Loucy (cell line): ENCODE measurements at regions not wholly inside any gene's neighbourhood (a gene's known extent, or its start where the extent isn't known, plus 50 kb on each side); places are given as distances from the start of the nearest gene placed in this dataset.

Experiments used
- H2AFZ ChIP-seq: fragments of 200-600 bp; sonication (generic); 2 replicates; pipeline ENCODE4 v1.6.0; 2016; ENCODE audit warnings: antibody characterized with exemption, mild to moderate bottlenecking, low read length, moderate library complexity
- H3F3A ChIP-seq: fragments of 200-600 bp; 2 replicates; pipeline ENCODE4 v1.6.0; 2016; ENCODE audit warnings: antibody characterized with exemption, low read depth, mild to moderate bottlenecking
- H3K27me3 ChIP-seq: fragments of 200-600 bp; sonication (generic); 2 replicates; pipeline ENCODE4 v1.6.1; 2014; ENCODE audit warnings: low read length, mild to moderate bottlenecking; ENCODE audit not compliant: insufficient read depth, poor library complexity, severe bottlenecking
- H3K36me3 ChIP-seq: fragments of 200-600 bp; sonication (generic); 2 replicates; pipeline ENCODE4 v1.6.1; 2016; ENCODE audit warnings: low read length; ENCODE audit not compliant: insufficient read depth
- H3K4me1 ChIP-seq: fragments of 200-600 bp; sonication (generic); 2 replicates; pipeline ENCODE4 v1.5.1; 2014; ENCODE audit warnings: low read length, mild to moderate bottlenecking; ENCODE audit not compliant: insufficient read depth, poor library complexity, severe bottlenecking
- H3K4me2 ChIP-seq: fragments of 200-600 bp; sonication (generic); 2 replicates; pipeline ENCODE4 v1.6.0; 2014; ENCODE audit warnings: antibody characterized with exemption, low read length, low read depth, mild to moderate bottlenecking; ENCODE audit not compliant: poor library complexity, severe bottlenecking
- H3K4me3 ChIP-seq: fragments of 200-600 bp; sonication (generic); 2 replicates; pipeline ENCODE4 v1.5.1; 2014; ENCODE audit warnings: low read length, mild to moderate bottlenecking, mixed read lengths; ENCODE audit not compliant: poor library complexity, severe bottlenecking
- H3K79me2 ChIP-seq: fragments of 200-600 bp; sonication (generic); 2 replicates; pipeline ENCODE4 v1.6.1; 2014; ENCODE audit warnings: low read length; ENCODE audit not compliant: insufficient read depth
- H3K9ac ChIP-seq: fragments of 200-600 bp; sonication (generic); 2 replicates; pipeline ENCODE4 v1.6.0; 2014; ENCODE audit warnings: mild to moderate bottlenecking, low read depth, low read length, moderate library complexity; ENCODE audit not compliant: poor library complexity, severe bottlenecking
- H3K9me2 ChIP-seq: fragments of 200-600 bp; sonication (generic); replicated peaks from 2 replicates; pipeline ENCODE4 v1.6.1; 2016; ENCODE audit warnings: low read depth, low read length, mixed read lengths
- H3K9me3 ChIP-seq: fragments of 200-600 bp; sonication (generic); 2 replicates; pipeline ENCODE4 v1.6.1; 2014; ENCODE audit warnings: mild to moderate bottlenecking, antibody characterized with exemption, low read length, low read depth; ENCODE audit not compliant: insufficient read depth
- H4K20me1 ChIP-seq: fragments of 200-600 bp; sonication (generic); 2 replicates; pipeline ENCODE4 v1.6.0; 2014; ENCODE audit warnings: antibody characterized with exemption, low read length, mild to moderate bottlenecking; ENCODE audit not compliant: insufficient read depth, poor library complexity, severe bottlenecking
- EZH2phosphoT487 ChIP-seq: fragments of 200-600 bp; IDR thresholded peaks from 2 replicates; pipeline ENCODE4 v1.6.1; 2018; ENCODE audit warnings: antibody characterized with exemption, mild to moderate bottlenecking, moderate library complexity, borderline replicate concordance
- TF ChIP-seq, protein P1 (sequence below): fragments of 200-600 bp; sonication (generic); conservative IDR thresholded peaks from 2 replicates; pipeline ENCODE4 v1.5.1; 2014; ENCODE audit warnings: mild to moderate bottlenecking, antibody characterized with exemption, low read length

DNA sequence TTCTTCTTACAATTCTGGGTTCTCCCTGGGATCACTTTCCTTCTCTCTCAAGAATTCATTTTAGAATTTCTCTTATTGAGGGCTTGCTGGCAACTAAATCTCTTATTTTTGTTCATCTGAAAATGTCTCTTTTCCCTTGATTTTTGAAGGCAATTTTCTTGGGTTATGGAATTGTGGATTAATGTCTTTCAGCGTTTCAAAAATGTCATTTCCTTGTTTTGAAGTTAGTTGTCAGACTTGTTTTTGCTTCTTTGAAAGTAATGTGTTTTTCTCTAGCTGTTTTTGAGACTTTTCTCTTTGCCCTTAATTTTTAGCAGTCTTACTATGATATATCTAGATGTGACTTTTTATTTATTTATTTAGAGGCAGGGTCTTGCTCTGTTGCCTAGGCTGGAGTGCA is 205.7 kb downstream of the CHIC2 start:
- H3K9ac ChIP-seq = no peak overlapping the region
- H3K9me3 ChIP-seq = no peaks in the 10 kb centered on the region
- no peaks in the 10 kb centered on the region for H3K9me2 ChIP-seq
- H4K20me1 ChIP-seq = no peaks in the 10 kb centered on the region
- H3K36me3 ChIP-seq = no peaks in the 10 kb centered on the region
- H3K79me2 ChIP-seq = no peaks in the 10 kb centered on the region
- no peak overlapping the region for H3K4me3 ChIP-seq
- H3F3A ChIP-seq = no peaks in the 10 kb centered on the region
- H3K4me1 ChIP-seq = no peaks in the 10 kb centered on the region
- H3K27me3 ChIP-seq = no peaks in the 10 kb centered on the region
- no peak for TF ChIP-seq EZH2phosphoT487
- TF ChIP-seq, protein P1, sequence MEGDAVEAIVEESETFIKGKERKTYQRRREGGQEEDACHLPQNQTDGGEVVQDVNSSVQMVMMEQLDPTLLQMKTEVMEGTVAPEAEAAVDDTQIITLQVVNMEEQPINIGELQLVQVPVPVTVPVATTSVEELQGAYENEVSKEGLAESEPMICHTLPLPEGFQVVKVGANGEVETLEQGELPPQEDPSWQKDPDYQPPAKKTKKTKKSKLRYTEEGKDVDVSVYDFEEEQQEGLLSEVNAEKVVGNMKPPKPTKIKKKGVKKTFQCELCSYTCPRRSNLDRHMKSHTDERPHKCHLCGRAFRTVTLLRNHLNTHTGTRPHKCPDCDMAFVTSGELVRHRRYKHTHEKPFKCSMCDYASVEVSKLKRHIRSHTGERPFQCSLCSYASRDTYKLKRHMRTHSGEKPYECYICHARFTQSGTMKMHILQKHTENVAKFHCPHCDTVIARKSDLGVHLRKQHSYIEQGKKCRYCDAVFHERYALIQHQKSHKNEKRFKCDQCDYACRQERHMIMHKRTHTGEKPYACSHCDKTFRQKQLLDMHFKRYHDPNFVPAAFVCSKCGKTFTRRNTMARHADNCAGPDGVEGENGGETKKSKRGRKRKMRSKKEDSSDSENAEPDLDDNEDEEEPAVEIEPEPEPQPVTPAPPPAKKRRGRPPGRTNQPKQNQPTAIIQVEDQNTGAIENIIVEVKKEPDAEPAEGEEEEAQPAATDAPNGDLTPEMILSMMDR = no peak
- no peak overlapping the region for H3K4me2 ChIP-seq
- no peak overlapping the region for H2AFZ ChIP-seq

DNA sequence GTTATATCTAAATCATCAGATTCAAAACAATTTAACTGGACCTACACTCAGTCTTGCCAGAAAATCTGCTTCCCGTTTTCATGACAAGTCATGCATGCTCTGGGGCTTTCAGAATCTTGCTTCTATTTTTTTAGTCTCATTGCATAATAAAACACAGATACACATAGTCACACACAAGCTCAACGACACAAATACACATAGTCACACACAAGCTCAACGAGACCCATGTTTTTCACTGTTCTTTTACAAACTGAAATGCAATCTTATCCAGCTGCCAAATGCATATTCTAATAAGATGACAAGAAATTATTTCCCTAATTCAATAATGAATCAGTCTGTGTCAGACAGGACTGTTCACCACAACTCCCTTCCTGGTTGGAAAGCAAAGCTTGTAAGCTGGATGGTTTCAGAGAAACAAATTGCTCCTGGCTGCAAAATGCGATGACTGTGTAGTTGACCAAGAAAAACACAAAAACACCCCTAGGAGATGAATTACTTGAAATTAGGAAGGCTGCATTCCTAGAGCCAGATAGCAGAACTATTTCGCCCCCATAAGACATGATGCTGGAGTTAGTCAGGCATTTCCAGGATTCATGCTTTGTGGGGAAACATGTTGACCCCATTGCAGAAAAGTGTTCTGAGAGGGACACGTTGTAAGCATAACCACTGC is 208.7 kb downstream of the CHIC2 start:
- H3K9ac ChIP-seq = no peak overlapping the region
- H3K4me1 ChIP-seq = no peaks in the 10 kb centered on the region
- no peaks in the 10 kb centered on the region for H4K20me1 ChIP-seq
- H3K9me3 ChIP-seq = no peaks in the 10 kb centered on the region
- no peak overlapping the region for H3K4me2 ChIP-seq
- no peaks in the 10 kb centered on the region for H3F3A ChIP-seq
- H2AFZ ChIP-seq = no peak overlapping the region
- H3K36me3 ChIP-seq = no peaks in the 10 kb centered on the region
- TF ChIP-seq, protein P1 = no peak
- no peak for TF ChIP-seq EZH2phosphoT487
- no peaks in the 10 kb centered on the region for H3K9me2 ChIP-seq
- no peaks in the 10 kb centered on the region for H3K79me2 ChIP-seq
- no peaks in the 10 kb centered on the region for H3K27me3 ChIP-seq
- H3K4me3 ChIP-seq = no peak overlapping the region

DNA sequence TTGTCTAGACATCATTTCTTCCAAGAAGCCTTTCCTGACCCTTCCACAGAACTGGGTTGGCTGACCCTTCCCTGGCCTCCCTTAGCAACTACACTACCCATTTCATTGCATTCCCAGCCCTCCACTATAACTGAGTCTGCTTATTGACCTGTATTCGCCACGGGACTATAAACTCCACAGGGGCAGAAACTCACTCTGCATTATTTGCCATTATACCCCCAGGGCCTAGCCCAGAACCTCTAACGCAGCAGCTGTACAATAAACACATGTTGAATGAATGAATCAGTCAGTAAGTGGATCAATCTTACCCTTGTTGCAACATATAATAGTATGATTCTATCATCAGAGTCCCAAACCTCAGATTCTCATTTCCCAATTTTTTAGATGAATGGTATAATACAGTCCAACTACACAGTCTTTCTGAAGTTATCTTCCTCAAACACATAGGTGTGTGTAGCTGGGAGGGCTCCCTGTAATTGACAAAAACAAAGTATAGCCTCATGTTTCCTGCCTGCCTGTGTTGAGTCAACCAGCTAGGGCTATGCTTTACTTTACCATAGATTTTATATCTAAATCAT is 209.3 kb downstream of the CHIC2 start:
- no peak overlapping the region for H2AFZ ChIP-seq
- H3K27me3 ChIP-seq = no peaks in the 10 kb centered on the region
- H3K4me1 ChIP-seq = no peaks in the 10 kb centered on the region
- no peaks in the 10 kb centered on the region for H3K36me3 ChIP-seq
- H3K9me3 ChIP-seq = no peaks in the 10 kb centered on the region
- no peak overlapping the region for H3K9ac ChIP-seq
- no peaks in the 10 kb centered on the region for H3K9me2 ChIP-seq
- no peak overlapping the region for H3K4me2 ChIP-seq
- no peaks in the 10 kb centered on the region for H3K79me2 ChIP-seq
- no peak overlapping the region for H3K4me3 ChIP-seq
- H3F3A ChIP-seq = no peaks in the 10 kb centered on the region
- no peaks in the 10 kb centered on the region for H4K20me1 ChIP-seq
- TF ChIP-seq, protein P1 = no peak
- no peak for TF ChIP-seq EZH2phosphoT487
